Tibial artery (tissue), 4 donors: ENCODE measurements at regions not wholly inside any gene's neighbourhood (a gene's known extent, or its start where the extent isn't known, plus 50 kb on each side); places are given as distances from the start of the nearest gene placed in this dataset.
"Not testable (repeated sequence)": the region's sequence is repeated elsewhere in the genome, so short reads cannot be mapped to it uniquely, and the experiment has no call there.

Experiments used
- DNase-seq, 2 donors: peaks; one replicate each; pipeline ENCODE4 v3.0.0-alpha.2; 2019
- H3K27ac ChIP-seq, 2 donors: fragments of 200-600 bp; sonication (generic) in 1 of 2; 1 replicate in 1 of 2; 2 replicates in 1 of 2; pipeline ENCODE4 v1.5.1; 2018 to 2019; ENCODE audit warnings: mild to moderate bottlenecking in 1 of 2
- H3K27me3 ChIP-seq, 2 donors: fragments of 200-600 bp; sonication (generic) in 1 of 2; one replicate each; pipeline versions ENCODE4 v1.5.1 to v1.6.0; 2016 to 2019
- H3K36me3 ChIP-seq, 3 donors: fragments of 200-600 bp; sonication (generic) in 2 of 3; one replicate each; pipeline ENCODE4 v1.5.1; 2016 to 2019; ENCODE audit warnings: mild to moderate bottlenecking in 2 of 3
- H3K4me1 ChIP-seq, 4 donors: fragments of 200-600 bp; sonication (generic) in 2 of 4; 1 replicate in 3 of 4; 2 replicates in 1 of 4; pipeline ENCODE4 v1.5.1; 2016 to 2019
- H3K4me3 ChIP-seq, 2 donors: fragments of 200-600 bp; sonication (generic) in 1 of 2; 1 replicate in 1 of 2; 2 replicates in 1 of 2; pipeline ENCODE4 v1.5.1; 2018 to 2019; ENCODE audit warnings: mild to moderate bottlenecking in 2 of 2
- H3K9me3 ChIP-seq, 3 donors: fragments of 200-600 bp; sonication (generic) in 1 of 3; one replicate each; pipeline ENCODE4 v1.5.1; 2016 to 2019
- CTCF ChIP-seq, 2 experiments: fragments of 200-600 bp in 1 of 2; fragments of 450-650 bp in 1 of 2; IDR thresholded peaks; one replicate each; pipeline ENCODE4 v1.5.1; 2017 to 2019; ENCODE audit warnings: antibody characterized with exemption in 2 of 2, mild to moderate bottlenecking in 1 of 2, moderate library complexity in 1 of 2
- intact Hi-C: fragments of 100-400 bp; cut with DNase I; formaldehyde crosslinking; loops from one replicate; pipeline ENCODE4 v1.15.0; 2023; ENCODE audit warnings: low total_unique reads

GRCh38 chr20:33929917-33930316 lies 63.8 kb upstream of the RALY start:
- intact Hi-C loops: loop anchor here (2.0 to 5.0 kb wide), 2 partner anchors 142 to 199 kb away; no protein-coding TSS in a partner anchor
- no peaks in the 10 kb centered on the region for H3K9me3 ChIP-seq
- TF ChIP-seq CTCF (IDR thresholded peaks at IDR 0.05): no peak

GRCh38 chr20:33933469-33933909 lies 60.2 kb upstream of the RALY start:
- H3K9me3 ChIP-seq: no peaks in the 10 kb centered on the region
- H3K27me3 ChIP-seq: no peaks in the 10 kb centered on the region
- no peaks in the 10 kb centered on the region for H3K4me1 ChIP-seq
- no peaks in the 10 kb centered on the region for H3K36me3 ChIP-seq
- H3K27ac ChIP-seq: peak overlapping the region; percentile 54 to 56
- intact Hi-C loops: loop anchor here (5.0 kb wide), 1 partner anchor 139 kb away; no protein-coding TSS in a partner anchor
- no peak overlapping the region for H3K4me3 ChIP-seq
- TF ChIP-seq CTCF (IDR thresholded peaks at IDR 0.05): peak; percentile 57 to 60
- DNase-seq: peak; percentile 55 to 87

More at GRCh38 chr20:33929917-33930316, 63.8 kb upstream of the RALY start:
- H3K27ac ChIP-seq: no peak overlapping the region
- DNase-seq: no peak
- no peaks in the 10 kb centered on the region for H3K4me1 ChIP-seq
- no peaks in the 10 kb centered on the region for H3K36me3 ChIP-seq
- no peak overlapping the region for H3K4me3 ChIP-seq
- H3K27me3 ChIP-seq: no peaks in the 10 kb centered on the region

- Histone ChIP-seq H3K4me1 (no peaks in the 10 kb centered on the region), H3K9me3 (no peaks in the 10 kb centered on the region), H3K27me3 (no peaks in the 10 kb centered on the region), H3K27ac (no peak overlapping the region), H3K36me3 (no peaks in the 10 kb centered on the region), H3K4me3 (no peak overlapping the region)
- intact Hi-C loops: no loop called here
- no peak for TF ChIP-seq CTCF (IDR thresholded peaks at IDR 0.05)
- DNase-seq: no peak
These were observed 57.1 kb upstream of the RALY start for GRCh38 chr20:33936656-33937055.

GRCh38 chr20:33939031-33939430 lies 54.7 kb upstream of the RALY start:
- peak in 1 of 2 donors; percentile 36 for DNase-seq
- H3K36me3 ChIP-seq, H3K27me3 ChIP-seq, H3K4me3 ChIP-seq, H3K4me1 ChIP-seq, intact Hi-C loops, H3K9me3 ChIP-seq, H3K27ac ChIP-seq: not testable (repeated sequence)

GRCh38 chr20:33940666-33941065 lies 53.0 kb upstream of the RALY start:
- Histone ChIP-seq H3K4me1 (no peaks in the 10 kb centered on the region), H3K36me3 (no peaks in the 10 kb centered on the region), H3K27ac (no peak overlapping the region), H3K27me3 (no peaks in the 10 kb centered on the region), H3K9me3 (no peaks in the 10 kb centered on the region), H3K4me3 (no peak overlapping the region)
- DNase-seq: no peak
- intact Hi-C loops: no loop called here
- TF ChIP-seq CTCF (IDR thresholded peaks at IDR 0.05): no peak
